WTC11 (cell line): ENCODE measurements at regions not wholly inside any gene's neighbourhood (a gene's known extent, or its start where the extent isn't known, plus 50 kb on each side); places are given as distances from the start of the nearest gene placed in this dataset.

Source experiments
- ATAC-seq: fragments of 200-7000 bp; cut with Tn5 transposase; 2 replicates; pipeline ENCODE4 v1.10.0; 2021; ENCODE audit warnings: mild to moderate bottlenecking, moderate library complexity
- CTCF ChIA-PET: fragments of 300-600 bp; sonication (Branson Sonifier 250); formaldehyde crosslinking; loops from one replicate; lab custom pipeline; 2021; ENCODE audit warnings: antibody characterized with exemption; lab: Charles Lee
- POLR2A ChIA-PET: fragments of 350-600 bp; sonication (Branson Sonifier 250); formaldehyde crosslinking; loops from one replicate; lab custom pipeline; 2021; ENCODE audit warnings: antibody characterized with exemption; lab: Charles Lee
- DNase-seq: peaks from one replicate; pipeline ENCODE4 v3.0.0; 2021; ENCODE audit warnings: low spot score
- H3K27ac Mint-ChIP-seq: 2 replicates; pipeline ENCODE4 v1.8.0; 2021; ENCODE audit warnings: mixed read lengths
- H3K27me3 Mint-ChIP-seq: 2 replicates; pipeline ENCODE4 v1.8.0; 2021; ENCODE audit warnings: low read depth, mild to moderate bottlenecking, moderate library complexity, mixed read lengths
- H3K36me3 Mint-ChIP-seq: 2 replicates; pipeline ENCODE4 v1.8.0; 2021; ENCODE audit warnings: mixed read lengths
- H3K4me1 Mint-ChIP-seq: 2 replicates; pipeline ENCODE4 v1.8.0; 2022; ENCODE audit warnings: mixed read lengths
- H3K4me3 Mint-ChIP-seq: 2 replicates; pipeline ENCODE4 v1.8.0; 2021; ENCODE audit warnings: mild to moderate bottlenecking, moderate library complexity, mixed read lengths
- H3K9me3 Mint-ChIP-seq: 2 replicates; pipeline ENCODE4 v1.8.0; 2021; ENCODE audit warnings: mixed read lengths
- CREB1 ChIP-seq: sonication (generic); formaldehyde crosslinking; IDR thresholded peaks from 2 replicates; pipeline ENCODE4 v1.8.0; 2023; ENCODE audit warnings: mild to moderate bottlenecking, missing genetic modification reagents
- EMX1 ChIP-seq: fragments of 250-450 bp; sonication (Bioruptor Pico); IDR thresholded peaks from 2 replicates; pipeline ENCODE4 v1.8.0; 2021; ENCODE audit warnings: mild to moderate bottlenecking
- FOXJ3 ChIP-seq: sonication (generic); formaldehyde crosslinking; IDR thresholded peaks from 2 replicates; pipeline ENCODE4 v1.9.0; 2021; ENCODE audit warnings: missing genetic modification reagents, mild to moderate bottlenecking, borderline replicate concordance
- GRHL2 ChIP-seq: fragments of 250-450 bp; sonication (Bioruptor Pico); IDR thresholded peaks from 2 replicates; pipeline ENCODE4 v1.8.0; 2022; ENCODE audit warnings: mild to moderate bottlenecking, moderate library complexity; ENCODE audit not compliant: insufficient replicate concordance, severe bottlenecking
- HMGA2 ChIP-seq: fragments of 250-450 bp; sonication (Bioruptor Pico); IDR thresholded peaks from 2 replicates; pipeline ENCODE4 v1.4.0; 2021; ENCODE audit warnings: mild to moderate bottlenecking, moderate library complexity
- JAZF1 ChIP-seq: fragments of 250-450 bp; sonication (Bioruptor Pico); IDR thresholded peaks from 2 replicates; pipeline ENCODE4 v1.9.0; 2021; ENCODE audit warnings: moderate library complexity, mild to moderate bottlenecking, inconsistent platforms
- JUN ChIP-seq: sonication (generic); formaldehyde crosslinking; IDR thresholded peaks from 2 replicates; pipeline ENCODE4 v1.8.0; 2023; ENCODE audit warnings: mild to moderate bottlenecking, missing genetic modification reagents
- MAX ChIP-seq: sonication (generic); formaldehyde crosslinking; IDR thresholded peaks from 2 replicates; pipeline ENCODE4 v1.8.0; 2022; ENCODE audit warnings: mild to moderate bottlenecking, missing genetic modification reagents
- MLX ChIP-seq: sonication (generic); formaldehyde crosslinking; IDR thresholded peaks from 2 replicates; pipeline ENCODE4 v1.8.1; 2023; ENCODE audit warnings: mild to moderate bottlenecking, missing genetic modification reagents, moderate library complexity
- MYBL2 ChIP-seq: sonication (generic); formaldehyde crosslinking; IDR thresholded peaks from 2 replicates; pipeline ENCODE4 v1.8.1; 2023; ENCODE audit warnings: mild to moderate bottlenecking, moderate library complexity, missing genetic modification reagents
- OVOL2 ChIP-seq: fragments of 250-450 bp; sonication (Bioruptor Pico); IDR thresholded peaks from 2 replicates; pipeline ENCODE4 v1.9.0; 2021; ENCODE audit warnings: mild to moderate bottlenecking, borderline replicate concordance
- PREB ChIP-seq: sonication (generic); formaldehyde crosslinking; IDR thresholded peaks from 2 replicates; pipeline ENCODE4 v1.8.1; 2022; ENCODE audit warnings: mild to moderate bottlenecking, missing genetic modification reagents, moderate library complexity, borderline replicate concordance
- PRRX2 ChIP-seq: fragments of 250-450 bp; sonication (Bioruptor Pico); IDR thresholded peaks from 2 replicates; pipeline ENCODE4 v1.8.0; 2021; ENCODE audit warnings: mild to moderate bottlenecking
- RORB ChIP-seq: fragments of 250-450 bp; sonication (Bioruptor Pico); IDR thresholded peaks from 2 replicates; pipeline ENCODE4 v1.9.0; 2021; ENCODE audit warnings: mild to moderate bottlenecking
- SP1 ChIP-seq: sonication (generic); formaldehyde crosslinking; conservative IDR thresholded peaks from 2 replicates; pipeline ENCODE4 v1.8.1; 2022; ENCODE audit warnings: missing genetic modification reagents
- TCF7 ChIP-seq: sonication (generic); formaldehyde crosslinking; IDR thresholded peaks from 2 replicates; pipeline ENCODE4 v1.8.0; 2022; ENCODE audit warnings: mild to moderate bottlenecking, low read depth, missing genetic modification reagents, moderate library complexity
- TP53 ChIP-seq: sonication (generic); formaldehyde crosslinking; IDR thresholded peaks from 2 replicates; pipeline ENCODE4 v1.8.1; 2023; ENCODE audit warnings: mild to moderate bottlenecking, missing genetic modification reagents
- USF2 ChIP-seq: sonication (generic); formaldehyde crosslinking; IDR thresholded peaks from 2 replicates; pipeline ENCODE4 v1.8.1; 2023; ENCODE audit warnings: mild to moderate bottlenecking, missing genetic modification reagents, moderate library complexity
- ZBTB21 ChIP-seq: sonication (generic); formaldehyde crosslinking; IDR thresholded peaks from 2 replicates; pipeline ENCODE4 v1.8.1; 2023; ENCODE audit warnings: mild to moderate bottlenecking, missing genetic modification reagents, borderline replicate concordance
- ZBTB43 ChIP-seq: sonication (generic); formaldehyde crosslinking; IDR thresholded peaks from 2 replicates; pipeline ENCODE4 v1.8.1; 2023; ENCODE audit warnings: mild to moderate bottlenecking, missing genetic modification reagents
- ZMAT4 ChIP-seq: fragments of 250-450 bp; sonication (Bioruptor Pico); IDR thresholded peaks from 2 replicates; pipeline ENCODE4 v1.9.0; 2021; ENCODE audit warnings: mild to moderate bottlenecking
- ZNF317 ChIP-seq: sonication (generic); formaldehyde crosslinking; IDR thresholded peaks from 2 replicates; pipeline ENCODE4 v1.8.1; 2023; ENCODE audit warnings: low read depth, mild to moderate bottlenecking, moderate library complexity, missing genetic modification reagents, borderline replicate concordance
- ZNF416 ChIP-seq: fragments of 250-450 bp; sonication (Bioruptor Pico); IDR thresholded peaks from 2 replicates; pipeline ENCODE4 v1.9.0; 2021; ENCODE audit warnings: mild to moderate bottlenecking, inconsistent platforms
- ZNF532 ChIP-seq: fragments of 250-450 bp; sonication (Bioruptor Pico); IDR thresholded peaks from 2 replicates; pipeline ENCODE4 v1.9.0; 2021; ENCODE audit warnings: mild to moderate bottlenecking, borderline replicate concordance

GRCh38 chr9:22992780-22993179, 546.2 kb downstream of the DMRTA1 start:
- CTCF ChIA-PET = no interaction called here
- peaks cover 3% of the 10 kb centered on the region; the same call in 1 of the 2 replicates for H3K4me1 Mint-ChIP-seq
- no peaks in the 10 kb centered on the region; the same call in 1 of the 2 replicates for H3K27me3 Mint-ChIP-seq
- POLR2A ChIA-PET = no interaction called here
- ATAC-seq = no peak
- no peak for DNase-seq
- H3K27ac Mint-ChIP-seq = no peak overlapping the region
- peaks cover 18% of the 10 kb centered on the region for H3K36me3 Mint-ChIP-seq
- TF ChIP-seq FOXJ3 (CRISPR knock-in tag) = no peak
- TF ChIP-seq JUN = no peak
- no peak for TF ChIP-seq MYBL2
- no peak for TF ChIP-seq MLX (CRISPR knock-in tag)
- no peak for TF ChIP-seq ZMAT4 (CRISPR knock-in tag)
- TF ChIP-seq CREB1 = no peak
- TF ChIP-seq EMX1 (CRISPR knock-in tag) = no peak
- no peak for TF ChIP-seq HMGA2 (CRISPR knock-in tag)
- TF ChIP-seq GRHL2 (CRISPR knock-in tag) = no peak
- TF ChIP-seq TCF7 (CRISPR knock-in tag) = no peak
- no peak for TF ChIP-seq ZNF317 (CRISPR knock-in tag)
- H3K4me3 Mint-ChIP-seq = no peak overlapping the region
- H3K9me3 Mint-ChIP-seq = peaks cover 18% of the 10 kb centered on the region

- Mint-ChIP-seq H3K4me1 (no peaks in the 10 kb centered on the region), H3K4me3 (no peak overlapping the region), H3K27ac (no peak overlapping the region), H3K27me3 (no peaks in the 10 kb centered on the region; the same call in 1 of the 2 replicates), H3K9me3 (peaks cover 33% of the 10 kb centered on the region), H3K36me3 (peaks cover 32% of the 10 kb centered on the region)
- TF ChIP-seq JAZF1 (CRISPR knock-in tag) (no peak), ZBTB43 (CRISPR knock-in tag) (no peak), MLX (CRISPR knock-in tag) (no peak), PRRX2 (CRISPR knock-in tag) (no peak), USF2 (CRISPR knock-in tag) (no peak), ZBTB21 (CRISPR knock-in tag) (no peak), SP1 (no peak), MAX (CRISPR knock-in tag) (no peak), TP53 (no peak), RORB (no peak), OVOL2 (CRISPR knock-in tag) (no peak), ZNF532 (CRISPR knock-in tag) (no peak), PREB (no peak), ZNF416 (CRISPR knock-in tag) (no peak)
- DNase-seq (no peak), ATAC-seq (no peak)
- CTCF ChIA-PET = no interaction called here
- POLR2A ChIA-PET = no interaction called here
Observed at GRCh38 chr9:22997923-22998322, 551.3 kb downstream of the DMRTA1 start.
